ENCODE measurements at regions not wholly inside any gene's neighbourhood (a gene's known extent, or its start where the extent isn't known, plus 50 kb on each side); places are given as distances from the start of the nearest gene placed in this dataset.

GRCh38 chr9:81848472-81848871, 79.8 kb upstream of the SPATA31D4 start:
- DNase-seq: peak; percentile 30

GRCh38 chr9:81849631-81850259, 78.5 kb upstream of the SPATA31D4 start:
- no peak for DNase-seq

- DNase-seq: peak; percentile 43
These were observed 77.5 kb upstream of the SPATA31D4 start for GRCh38 chr9:81850724-81851123.

GRCh38 chr9:81851340-81851739, 76.9 kb upstream of the SPATA31D4 start:
- DNase-seq: peak; percentile 75

GRCh38 chr9:81852820-81853219, 75.4 kb upstream of the SPATA31D4 start:
- no peak for DNase-seq

GRCh38 chr9:81855538-81855937, 72.7 kb upstream of the SPATA31D4 start:
- DNase-seq: no peak

- DNase-seq: no peak
These were observed 69.4 kb upstream of the SPATA31D4 start for GRCh38 chr9:81858657-81859430.

- no peak for DNase-seq
These were observed 67.6 kb upstream of the SPATA31D4 start for GRCh38 chr9:81860581-81860980.

- no peak for DNase-seq
These were observed 66.6 kb upstream of the SPATA31D4 start for GRCh38 chr9:81861644-81862043.

- DNase-seq: no peak
These were observed 60.1 kb upstream of the SPATA31D4 start for GRCh38 chr9:81868145-81868544.

GRCh38 chr9:81871695-81872094, 56.5 kb upstream of the SPATA31D4 start:
- DNase-seq: no peak

GRCh38 chr9:81874250-81874649, 54.0 kb upstream of the SPATA31D4 start:
- DNase-seq: no peak

- no peak for DNase-seq
These were observed 53.3 kb upstream of the SPATA31D4 start for GRCh38 chr9:81874931-81875330.

- no peak for DNase-seq
These were observed 51.2 kb upstream of the SPATA31D4 start for GRCh38 chr9:81877047-81877446.
